PC-3 (cell line): ENCODE measurements at regions not wholly inside any gene's neighbourhood (a gene's known extent, or its start where the extent isn't known, plus 50 kb on each side); places are given as distances from the start of the nearest gene placed in this dataset.

ENCODE experiments used
- EZH2 ChIP-seq: fragments of 300-600 bp; sonication (generic); IDR thresholded peaks from one replicate; pipeline ENCODE4 v1.6.1; 2017; ENCODE audit warnings: antibody characterized with exemption, mild to moderate bottlenecking, low read length; ENCODE audit not compliant: unreplicated experiment
- EZH2phosphoT487 ChIP-seq: fragments of 300-600 bp; sonication (generic); IDR thresholded peaks from 2 replicates; pipeline ENCODE4 v1.6.1; 2018; ENCODE audit warnings: mild to moderate bottlenecking, antibody characterized with exemption, low read length, borderline replicate concordance
- TF ChIP-seq, protein P1 (sequence below): fragments of 300-600 bp; sonication (generic); conservative IDR thresholded peaks from 2 replicates; pipeline ENCODE4 v1.5.1; 2017; ENCODE audit warnings: antibody characterized with exemption, low read depth, mild to moderate bottlenecking, low read length

DNA sequence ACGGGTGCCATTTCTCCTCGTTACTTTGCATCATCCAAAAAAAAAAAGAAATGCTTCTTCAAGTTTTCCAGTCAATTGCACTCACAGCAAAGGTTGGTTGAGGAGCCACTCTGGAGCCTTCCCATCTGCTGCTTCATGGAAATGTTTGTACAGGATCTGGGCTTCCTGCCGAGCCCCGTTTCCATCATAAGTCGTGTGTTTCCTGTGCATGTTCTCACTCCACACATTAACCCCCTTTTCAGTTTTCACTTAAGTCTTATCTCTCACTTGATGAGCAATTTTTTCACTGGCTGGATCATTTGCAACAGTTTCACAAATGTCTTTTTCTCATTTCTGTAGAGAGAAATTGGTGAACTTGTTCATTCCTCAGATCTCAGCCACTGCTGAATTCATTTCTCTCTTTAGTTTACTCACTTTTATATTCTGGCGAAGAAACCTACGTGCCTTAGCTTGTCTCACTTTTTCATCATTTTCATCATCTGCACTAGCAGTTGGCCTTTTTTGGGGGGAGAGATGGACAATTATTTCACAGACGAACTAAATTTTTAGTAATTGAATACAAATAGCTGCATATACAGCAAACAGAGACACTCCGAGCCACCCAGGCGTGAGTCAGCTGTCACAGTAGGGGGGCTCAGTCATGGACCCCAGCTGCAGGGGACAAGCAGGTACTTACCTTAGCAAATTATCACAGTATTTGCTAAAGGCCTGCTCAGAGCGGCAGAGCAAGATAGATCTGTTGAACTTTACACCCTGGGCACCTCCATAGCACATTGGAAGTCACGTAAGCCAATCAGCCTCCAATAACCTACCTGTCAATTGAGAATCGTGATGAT is 750.8 kb upstream of the ID2 start:
- TF ChIP-seq EZH2phosphoT487 (no peak), EZH2 (no peak)
- TF ChIP-seq, protein P1, sequence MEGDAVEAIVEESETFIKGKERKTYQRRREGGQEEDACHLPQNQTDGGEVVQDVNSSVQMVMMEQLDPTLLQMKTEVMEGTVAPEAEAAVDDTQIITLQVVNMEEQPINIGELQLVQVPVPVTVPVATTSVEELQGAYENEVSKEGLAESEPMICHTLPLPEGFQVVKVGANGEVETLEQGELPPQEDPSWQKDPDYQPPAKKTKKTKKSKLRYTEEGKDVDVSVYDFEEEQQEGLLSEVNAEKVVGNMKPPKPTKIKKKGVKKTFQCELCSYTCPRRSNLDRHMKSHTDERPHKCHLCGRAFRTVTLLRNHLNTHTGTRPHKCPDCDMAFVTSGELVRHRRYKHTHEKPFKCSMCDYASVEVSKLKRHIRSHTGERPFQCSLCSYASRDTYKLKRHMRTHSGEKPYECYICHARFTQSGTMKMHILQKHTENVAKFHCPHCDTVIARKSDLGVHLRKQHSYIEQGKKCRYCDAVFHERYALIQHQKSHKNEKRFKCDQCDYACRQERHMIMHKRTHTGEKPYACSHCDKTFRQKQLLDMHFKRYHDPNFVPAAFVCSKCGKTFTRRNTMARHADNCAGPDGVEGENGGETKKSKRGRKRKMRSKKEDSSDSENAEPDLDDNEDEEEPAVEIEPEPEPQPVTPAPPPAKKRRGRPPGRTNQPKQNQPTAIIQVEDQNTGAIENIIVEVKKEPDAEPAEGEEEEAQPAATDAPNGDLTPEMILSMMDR, result no peak
